CD4-positive, alpha-beta T cell treated with Interleukin-15 for 1 hour (primary cell): ENCODE measurements at regions not wholly inside any gene's neighbourhood (a gene's known extent, or its start where the extent isn't known, plus 50 kb on each side); places are given as distances from the start of the nearest gene placed in this dataset.

ENCODE experiments used
- DNase-seq: peaks from one replicate; pipeline ENCODE4 v3.0.0-alpha.2; 2020

GRCh38 chr13:59340151-59340550 lies 823.6 kb downstream of the DIAPH3 start:
- no peak for DNase-seq

- no peak for DNase-seq
These were observed 823.1 kb downstream of the DIAPH3 start for GRCh38 chr13:59340581-59340980.

GRCh38 chr13:59342400-59342799 lies 821.3 kb downstream of the DIAPH3 start:
- no peak for DNase-seq

DNA sequence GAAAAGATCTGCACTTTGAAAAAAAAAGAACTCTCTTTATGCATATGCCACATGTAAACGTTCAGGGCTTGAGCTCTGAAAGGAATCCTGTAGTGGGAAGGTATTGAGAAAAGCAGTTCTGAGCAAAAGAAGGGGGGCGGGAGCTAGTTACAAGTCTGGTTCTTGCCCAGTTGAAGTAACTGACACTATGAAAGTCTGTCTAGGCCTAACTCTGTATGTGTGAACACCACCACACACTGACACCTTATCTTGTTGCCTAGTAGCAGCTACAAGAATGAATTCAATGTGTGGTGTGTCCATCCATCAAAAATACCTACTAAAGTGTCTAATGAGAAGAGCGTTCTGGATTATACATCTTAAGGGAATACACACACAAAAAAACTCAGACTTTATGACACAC lies 820.6 kb downstream of the DIAPH3 start:
- DNase-seq: no peak

- no peak for DNase-seq
These were observed 819.5 kb downstream of the DIAPH3 start for GRCh38 chr13:59343993-59344822.

- no peak for DNase-seq
These were observed 818.4 kb downstream of the DIAPH3 start for GRCh38 chr13:59345311-59345710.

DNA sequence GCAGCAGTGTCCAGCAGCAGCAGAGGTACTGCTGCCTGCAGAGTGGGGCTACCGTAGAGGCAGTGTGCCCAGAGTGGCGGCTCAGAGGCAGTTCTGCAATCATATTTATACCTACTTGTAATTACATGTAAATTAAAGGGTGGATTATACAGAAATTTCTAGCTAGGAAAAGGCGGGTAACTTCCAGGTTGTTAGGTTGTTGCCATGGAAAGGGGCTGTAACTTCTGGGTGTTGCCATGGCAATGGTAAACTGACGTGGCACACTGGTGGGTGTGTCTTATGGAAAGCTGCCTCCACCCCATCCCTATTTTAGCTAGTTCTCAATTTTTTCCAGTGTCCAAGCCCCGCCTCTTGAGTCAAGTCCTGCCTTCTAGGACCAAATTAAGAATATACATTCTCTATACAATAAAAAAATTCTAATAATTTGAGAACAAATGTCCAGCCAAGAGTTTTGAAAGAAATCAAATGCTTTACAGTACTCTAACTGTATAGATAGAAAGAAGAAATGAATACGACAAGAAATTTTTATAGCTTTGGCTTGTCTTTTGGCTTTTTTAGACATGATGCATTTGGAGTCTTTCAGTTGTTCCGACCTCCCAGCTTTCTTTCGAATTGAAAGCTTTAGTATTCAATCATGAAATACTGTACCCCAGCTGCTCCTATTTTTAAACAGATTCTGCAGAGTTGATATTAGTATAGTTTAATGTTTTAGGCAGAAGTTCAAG lies 816.6 kb downstream of the DIAPH3 start:
- no peak for DNase-seq

DNA sequence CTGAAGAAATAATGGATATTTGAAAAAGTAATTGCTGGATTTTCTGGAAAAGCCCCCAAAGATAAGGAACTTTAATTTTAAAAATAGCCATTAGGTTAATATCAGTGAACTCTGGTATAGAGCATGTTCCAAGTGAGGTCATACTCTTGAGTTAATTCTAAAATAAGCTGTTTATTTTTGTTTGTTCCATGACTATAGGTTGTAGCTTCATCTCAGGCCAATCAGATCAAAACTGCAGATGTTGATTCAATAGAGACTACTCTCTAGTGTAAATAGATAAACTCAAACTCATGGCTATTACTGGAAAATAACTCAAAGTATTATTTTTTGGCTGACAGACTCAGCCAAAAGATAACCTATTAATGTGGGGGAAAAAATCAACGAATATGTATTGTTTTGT lies 815.1 kb downstream of the DIAPH3 start:
- no peak for DNase-seq

DNA sequence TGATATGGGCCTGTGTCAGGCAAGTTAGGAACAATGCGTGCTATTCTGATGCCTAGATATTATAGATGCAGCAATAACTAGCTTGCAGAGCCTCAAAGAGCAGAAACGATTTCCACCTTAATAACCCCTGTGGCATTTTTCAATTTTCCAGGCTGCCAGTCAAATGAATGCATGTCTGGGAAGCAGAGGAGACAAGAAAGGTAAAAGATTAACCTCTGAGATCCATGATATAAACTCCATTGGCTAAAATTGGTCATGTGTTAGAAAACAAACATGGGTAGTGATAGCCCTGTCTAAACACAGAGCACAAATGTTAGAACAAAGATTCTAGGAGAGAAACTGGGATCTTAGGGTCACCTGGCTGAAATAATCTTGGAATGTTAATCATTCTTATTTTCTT lies 811.1 kb downstream of the DIAPH3 start:
- DNase-seq: no peak

- DNase-seq: no peak
These were observed 808.9 kb downstream of the DIAPH3 start for GRCh38 chr13:59354665-59355369.

DNA sequence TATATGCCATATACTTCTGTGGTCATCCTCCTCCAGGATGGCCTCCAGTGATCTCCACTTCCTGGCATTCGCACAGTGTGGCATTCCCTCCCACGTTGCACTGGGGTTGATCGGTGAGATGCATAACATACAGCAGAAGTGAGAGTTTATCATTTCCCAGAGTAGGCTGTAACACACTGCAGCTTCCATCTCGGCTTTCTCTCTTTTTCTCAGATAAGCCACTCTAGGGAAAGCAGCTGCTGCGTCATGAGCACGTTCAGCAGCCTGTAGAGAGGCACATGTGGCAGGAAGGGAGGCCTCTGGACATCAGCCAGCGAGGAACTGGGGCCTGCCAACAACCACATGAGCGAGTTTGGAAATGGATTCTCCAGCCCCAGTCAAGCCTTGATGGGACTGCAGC lies 807.1 kb downstream of the DIAPH3 start:
- DNase-seq: no peak

GRCh38 chr13:59358014-59358413 lies 805.7 kb downstream of the DIAPH3 start:
- no peak for DNase-seq

GRCh38 chr13:59360108-59360507 lies 803.6 kb downstream of the DIAPH3 start:
- no peak for DNase-seq

DNA sequence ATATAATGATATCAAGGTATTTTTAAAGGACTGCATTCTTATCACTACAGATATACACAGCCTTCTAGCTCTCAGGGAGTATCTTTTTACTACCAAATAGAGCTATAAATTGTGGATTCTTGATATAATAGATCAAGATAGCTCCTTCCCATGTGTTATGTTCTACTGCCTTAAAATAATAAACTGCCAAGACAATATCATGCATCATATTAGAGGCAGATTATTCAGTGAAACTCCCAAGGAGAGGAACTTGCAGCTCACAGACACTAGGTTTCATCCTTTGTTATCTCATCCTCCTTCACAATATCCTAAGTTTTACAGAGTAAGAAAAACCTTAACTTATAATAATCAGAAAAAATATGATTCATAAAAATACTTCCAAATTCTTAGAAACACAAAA lies 802.8 kb downstream of the DIAPH3 start:
- no peak for DNase-seq

- no peak for DNase-seq
These were observed 800.4 kb downstream of the DIAPH3 start for GRCh38 chr13:59363313-59363712.

DNA sequence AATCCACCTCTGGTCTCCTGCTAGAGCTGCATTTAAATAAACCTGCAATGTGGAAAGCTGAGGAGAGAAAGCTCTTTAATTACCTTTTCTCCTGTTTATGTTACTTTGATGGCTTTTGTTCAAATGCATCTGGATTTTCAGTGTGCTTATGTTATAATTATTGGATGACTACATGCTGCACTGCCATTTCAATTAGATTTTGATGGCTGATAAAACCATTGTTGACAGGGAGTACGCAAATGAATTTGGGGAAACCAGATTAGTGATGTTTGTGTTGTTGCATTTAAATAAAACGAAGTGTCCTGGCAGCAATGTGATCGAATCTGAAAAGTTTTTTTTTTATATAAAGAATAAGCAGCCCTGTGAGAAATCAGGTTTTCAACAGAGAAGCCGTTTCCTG lies 799.8 kb downstream of the DIAPH3 start:
- DNase-seq: no peak

DNA sequence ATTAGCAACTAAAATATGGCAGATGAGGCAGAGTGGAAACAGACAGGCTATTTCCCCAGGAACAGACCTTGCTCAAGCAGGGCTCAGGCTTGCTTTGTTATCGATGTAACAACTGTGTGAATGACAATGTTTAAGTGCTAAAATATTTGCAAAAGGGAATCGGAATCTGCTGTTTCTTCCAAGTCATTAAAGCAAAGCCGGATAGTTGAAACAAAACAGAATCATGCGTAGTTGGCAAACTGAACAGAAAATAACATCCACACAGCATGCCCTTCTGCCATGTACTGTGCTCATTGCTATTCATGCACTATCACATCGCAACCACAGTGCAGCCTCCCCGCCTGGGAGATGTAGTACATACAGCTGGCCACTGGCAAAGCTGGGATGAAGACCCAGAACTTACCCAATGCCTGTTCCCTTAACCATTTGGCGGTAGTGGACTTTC lies 799.1 kb downstream of the DIAPH3 start:
- DNase-seq: no peak

- no peak for DNase-seq
These were observed 796.3 kb downstream of the DIAPH3 start for GRCh38 chr13:59367467-59367866.

- DNase-seq: no peak
These were observed 795.8 kb downstream of the DIAPH3 start for GRCh38 chr13:59367904-59368303.

- DNase-seq: no peak
These were observed 795.0 kb downstream of the DIAPH3 start for GRCh38 chr13:59368693-59369092.

DNA sequence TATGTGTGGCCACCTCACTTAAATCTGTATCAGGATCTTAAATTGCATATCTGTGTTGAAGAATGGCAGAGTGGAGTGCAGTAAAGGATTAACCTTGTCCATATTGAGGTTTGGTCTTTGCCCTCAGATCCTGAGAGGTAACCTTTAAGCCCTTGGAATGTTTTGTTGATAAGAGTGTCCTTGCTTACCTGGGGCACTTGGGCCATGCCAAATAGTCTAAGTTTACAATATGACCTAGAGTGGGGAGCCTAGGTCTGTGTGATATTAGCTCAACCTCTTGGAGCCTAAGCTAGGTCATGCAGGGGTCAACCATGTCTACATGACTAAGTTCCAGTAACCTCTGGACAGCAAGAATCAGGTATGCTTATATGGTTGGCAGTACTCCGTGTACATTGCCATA lies 792.5 kb downstream of the DIAPH3 start:
- no peak for DNase-seq

DNA sequence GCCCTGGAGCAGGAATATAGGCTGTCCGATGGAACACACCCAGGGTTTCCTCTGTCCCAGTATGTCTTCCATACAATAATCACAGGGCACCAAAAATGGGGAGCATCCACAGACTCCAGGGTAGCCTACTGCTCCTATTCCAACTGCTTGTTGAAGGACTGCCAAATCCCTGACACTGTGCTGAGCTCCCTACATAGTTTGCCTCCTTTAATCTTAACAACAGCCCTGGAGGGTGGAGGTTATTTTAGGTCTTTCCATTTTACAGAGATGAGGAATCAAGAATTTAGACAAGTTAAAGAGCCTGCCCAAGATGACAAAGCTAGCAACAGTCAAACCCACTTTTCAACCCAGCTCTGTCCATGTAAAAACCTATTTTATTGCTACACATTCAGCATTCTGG lies 790.4 kb downstream of the DIAPH3 start:
- DNase-seq: no peak

GRCh38 chr13:59374691-59375090 lies 789.0 kb downstream of the DIAPH3 start:
- DNase-seq: no peak

GRCh38 chr13:59384154-59384553 lies 779.6 kb downstream of the DIAPH3 start:
- DNase-seq: no peak
